H1 (cell line): ENCODE measurements at regions not wholly inside any gene's neighbourhood (a gene's known extent, or its start where the extent isn't known, plus 50 kb on each side); places are given as distances from the start of the nearest gene placed in this dataset.

Experiments
- CTCF ChIA-PET: fragments of 300-600 bp; sonication (Branson Sonifier 250); formaldehyde crosslinking; loops from one replicate; lab custom pipeline; 2021; ENCODE audit not compliant: partially characterized antibody; lab: Charles Lee
- POLR2A ChIA-PET: fragments of 300-600 bp; sonication (Branson Sonifier 250); formaldehyde crosslinking; loops from one replicate; lab custom pipeline; 2021; ENCODE audit warnings: inconsistent platforms; ENCODE audit not compliant: partially characterized antibody; lab: Charles Lee
- DNase-seq, 2 experiments: peaks; one replicate each; pipeline versions ENCODE4 v3.0.0 to v3.0.0-alpha.2; 2010 to 2022; ENCODE audit warnings: low spot score in 2 of 2, low read depth in 1 of 2, mixed read lengths in 1 of 2
- FAIRE-seq: peaks from 2 replicates; lab custom pipeline; 2011; peaks lifted over from hg19 to GRCh38; lab: Jason Lieb, UNC
- H2AFZ ChIP-seq: 2 replicates; pipeline ENCODE4 v1.8.1; 2012; ENCODE audit warnings: low read length, inconsistent platforms
- H2AK5ac ChIP-seq: 2 replicates; pipeline ENCODE4 v1.6.1; 2013; ENCODE audit warnings: low read depth, low read length
- H2BK120ac ChIP-seq: replicated peaks from 2 replicates; pipeline ENCODE3; 2013; ENCODE audit warnings: low read depth, low read length, inconsistent platforms
- H2BK12ac ChIP-seq: 2 replicates; pipeline ENCODE4 v1.6.1; 2013; ENCODE audit warnings: low read depth, low read length
- H2BK15ac ChIP-seq: 2 replicates; pipeline ENCODE4 v1.6.1; 2013; ENCODE audit warnings: low read length
- H2BK20ac ChIP-seq: 2 replicates; pipeline ENCODE4 v1.6.1; 2013; ENCODE audit warnings: low read length
- H2BK5ac ChIP-seq: 2 replicates; pipeline ENCODE4 v1.6.1; 2013; ENCODE audit warnings: low read depth, low read length
- H3K14ac ChIP-seq: 2 replicates; pipeline ENCODE4 v1.6.1; 2013; ENCODE audit warnings: inconsistent platforms; ENCODE audit not compliant: insufficient read length
- H3K18ac ChIP-seq: 2 replicates; pipeline ENCODE4 v1.6.1; 2013; ENCODE audit warnings: low read length; ENCODE audit errors: extremely low read depth
- H3K23ac ChIP-seq: 2 replicates; pipeline ENCODE4 v1.6.1; 2013; ENCODE audit warnings: inconsistent platforms; ENCODE audit not compliant: insufficient read length
- H3K23me2 ChIP-seq: 2 replicates; pipeline ENCODE4 v1.6.1; 2013; ENCODE audit warnings: low read depth, low read length
- H3K27ac ChIP-seq: 2 replicates; pipeline ENCODE4 v1.6.1; 2011; ENCODE audit warnings: low read depth, low read length, inconsistent platforms
- H3K27me3 ChIP-seq, 4 experiments: replicated peaks in 1 of 4; 1 replicate in 1 of 4; 2 replicates in 3 of 4; pipeline versions ENCODE4 v1.6.1 to v1.8.1; 2011 to 2013; ENCODE audit warnings: low read length in 3 of 4, mild to moderate bottlenecking in 3 of 4, inconsistent platforms in 2 of 4, mixed read lengths in 2 of 4, moderate library complexity in 1 of 4; ENCODE audit not compliant: control insufficient read depth in 3 of 4, insufficient read depth in 3 of 4; ENCODE audit errors: extremely low read depth in 1 of 4
- H3K36me3 ChIP-seq, 4 experiments: 2 replicates each; pipeline versions ENCODE4 v1.6.1 to v1.8.1; 2011 to 2013; ENCODE audit warnings: mild to moderate bottlenecking in 4 of 4, low read length in 3 of 4, moderate library complexity in 2 of 4, control low read depth in 1 of 4, inconsistent platforms in 1 of 4; ENCODE audit not compliant: insufficient read depth in 4 of 4, control insufficient read depth in 2 of 4
- H3K4ac ChIP-seq: replicated peaks from 2 replicates; pipeline ENCODE3; 2013; ENCODE audit warnings: low read length, low read depth, mixed read lengths, inconsistent platforms; ENCODE audit not compliant: insufficient read length
- H3K4me1 ChIP-seq, 4 experiments: replicated peaks in 1 of 4; 1 replicate in 1 of 4; 2 replicates in 3 of 4; pipeline versions ENCODE4 v1.6.1 to v1.8.1; 2011 to 2013; ENCODE audit warnings: low read length in 3 of 4, inconsistent platforms in 2 of 4, mixed read lengths in 1 of 4; ENCODE audit not compliant: insufficient read depth in 4 of 4, control insufficient read depth in 3 of 4
- H3K4me2 ChIP-seq, 2 experiments: 2 replicates each; pipeline versions ENCODE4 v1.6.1 to v1.8.1; 2011 to 2013; ENCODE audit warnings: low read depth in 2 of 2, low read length in 2 of 2, control low read depth in 1 of 2, inconsistent platforms in 1 of 2, mild to moderate bottlenecking in 1 of 2; ENCODE audit not compliant: insufficient read depth in 1 of 2
- H3K4me3 ChIP-seq, 4 experiments: fragments of 200-600, 300-600 bp in 1 of 4; sonication (generic), shearing (Covaris generic), sonication (Bioruptor Twin) in 1 of 4; 2 replicates each; pipeline versions ENCODE4 v1.5.1 to v1.8.1; 2011 to 2016; ENCODE audit warnings: low read length in 4 of 4, low read depth in 3 of 4, control low read depth in 2 of 4, inconsistent platforms in 2 of 4, mild to moderate bottlenecking in 2 of 4, mixed read lengths in 1 of 4, moderate library complexity in 1 of 4; ENCODE audit not compliant: insufficient read depth in 2 of 4; ENCODE audit errors: extremely low read depth in 1 of 4
- H3K56ac ChIP-seq: replicated peaks from 2 replicates; pipeline ENCODE3; 2013; ENCODE audit warnings: low read depth, mild to moderate bottlenecking, mixed read lengths, low read length, inconsistent platforms; ENCODE audit not compliant: insufficient read length
- H3K79me1 ChIP-seq: 2 replicates; pipeline ENCODE4 v1.6.1; 2013; ENCODE audit warnings: low read depth, low read length, control low read depth
- H3K79me2 ChIP-seq, 2 experiments: 2 replicates each; pipeline versions ENCODE4 v1.6.1 to v1.8.1; 2012 to 2013; ENCODE audit warnings: low read length in 2 of 2, mild to moderate bottlenecking in 2 of 2, inconsistent platforms in 1 of 2; ENCODE audit not compliant: insufficient read depth in 2 of 2, control insufficient read depth in 1 of 2
- H3K9ac ChIP-seq, 4 experiments: replicated peaks in 1 of 4; 1 replicate in 1 of 4; 2 replicates in 3 of 4; pipeline versions ENCODE4 v1.6.1 to v1.8.1; 2011 to 2013; ENCODE audit warnings: low read depth in 3 of 4, low read length in 3 of 4, control low read depth in 2 of 4, mild to moderate bottlenecking in 2 of 4, moderate library complexity in 2 of 4, inconsistent platforms in 1 of 4; ENCODE audit errors: extremely low read depth in 1 of 4
- H3K9me3 ChIP-seq, 2 experiments: 2 replicates each; pipeline versions ENCODE4 v1.6.1 to v1.8.1; 2012 to 2013; ENCODE audit warnings: mild to moderate bottlenecking in 2 of 2, moderate library complexity in 2 of 2, control low read depth in 1 of 2, inconsistent platforms in 1 of 2, low read depth in 1 of 2, low read length in 1 of 2, mixed read lengths in 1 of 2; ENCODE audit not compliant: insufficient read depth in 2 of 2
- H4K20me1 ChIP-seq, 2 experiments: replicated peaks in 1 of 2; 2 replicates each; pipeline versions ENCODE3 to v1.8.1; 2011 to 2013; ENCODE audit warnings: inconsistent platforms in 2 of 2, low read length in 2 of 2, mild to moderate bottlenecking in 1 of 2; ENCODE audit not compliant: insufficient read depth in 2 of 2, control insufficient read depth in 1 of 2
- H4K5ac ChIP-seq: 2 replicates; pipeline ENCODE4 v1.6.1; 2013; ENCODE audit warnings: low read length, low read depth, mixed read lengths, inconsistent platforms; ENCODE audit not compliant: insufficient read length
- H4K8ac ChIP-seq: 2 replicates; pipeline ENCODE4 v1.8.0; 2013; ENCODE audit warnings: mild to moderate bottlenecking, moderate library complexity, low read length, inconsistent platforms; ENCODE audit not compliant: insufficient read depth; ENCODE audit errors: extremely low read depth
- H4K91ac ChIP-seq: replicated peaks from 2 replicates; pipeline ENCODE3; 2013; ENCODE audit warnings: low read length, mixed read lengths, inconsistent platforms; ENCODE audit not compliant: insufficient read length
- ASH2L ChIP-seq: fragments of 200-600, 300-600 bp; sonication (generic); IDR thresholded peaks from one replicate; pipeline ENCODE4 v1.7.1; 2017; ENCODE audit warnings: low read length
- ATF3 ChIP-seq: IDR thresholded peaks from 2 replicates; pipeline ENCODE4 v1.6.1; 2011; ENCODE audit warnings: low read depth, mild to moderate bottlenecking, low read length; ENCODE audit not compliant: insufficient read depth
- BACH1 ChIP-seq: IDR thresholded peaks from 2 replicates; pipeline ENCODE4 v1.6.1; 2012; ENCODE audit warnings: low read length, improper control_type of control experiment
- CBX5 ChIP-seq: fragments of 300-800, 300-1000 bp; sonication (generic); IDR thresholded peaks from 2 replicates; pipeline ENCODE4 v1.7.1; 2016; ENCODE audit warnings: antibody characterized with exemption, low read length, low read depth
- FOSL1 ChIP-seq: IDR thresholded peaks from 2 replicates; pipeline ENCODE4 v1.6.1; 2011; ENCODE audit warnings: mild to moderate bottlenecking, low read depth, low read length, moderate library complexity; ENCODE audit not compliant: insufficient read depth
- HDAC2 ChIP-seq, 2 experiments: fragments of 300-600 bp in 1 of 2; sonication (generic) in 1 of 2; IDR thresholded peaks; 2 replicates each; pipeline ENCODE4 v1.6.1; 2011 to 2012; ENCODE audit warnings: low read depth in 2 of 2, low read length in 2 of 2, mild to moderate bottlenecking in 2 of 2, moderate library complexity in 2 of 2, borderline replicate concordance in 1 of 2, inconsistent platforms in 1 of 2
- KDM1A ChIP-seq: fragments of 200-600, 300-600 bp; sonication (generic); IDR thresholded peaks from 2 replicates; pipeline ENCODE4 v1.7.1; 2016; ENCODE audit warnings: mild to moderate bottlenecking, low read length, borderline replicate concordance
- NANOG ChIP-seq: IDR thresholded peaks from 2 replicates; pipeline ENCODE4 v1.6.1; 2011; ENCODE audit warnings: low read length, low read depth, mild to moderate bottlenecking, inconsistent platforms; ENCODE audit not compliant: insufficient read depth, poor library complexity, severe bottlenecking
- PHF8 ChIP-seq: fragments of 200-600 bp; sonication (generic); conservative IDR thresholded peaks from 2 replicates; pipeline ENCODE4 v1.7.1; 2012; ENCODE audit warnings: low read depth, mild to moderate bottlenecking, inconsistent platforms, low read length, moderate library complexity
- SP4 ChIP-seq: IDR thresholded peaks from 2 replicates; pipeline ENCODE4 v1.6.1; 2012; ENCODE audit warnings: low read length, inconsistent platforms
- TAF1 ChIP-seq: IDR thresholded peaks from 2 replicates; pipeline ENCODE4 v1.6.1; 2011; ENCODE audit warnings: mild to moderate bottlenecking, low read depth, low read length
- TBP ChIP-seq: IDR thresholded peaks from 2 replicates; pipeline ENCODE4 v1.6.1; 2011; ENCODE audit warnings: low read depth, low read length, improper control_type of control experiment
- USF2 ChIP-seq: IDR thresholded peaks from 2 replicates; pipeline ENCODE4 v1.6.1; 2011; ENCODE audit warnings: low read length, improper control_type of control experiment
- YY1 ChIP-seq: IDR thresholded peaks from 2 replicates; pipeline ENCODE4 v1.6.1; 2011; ENCODE audit warnings: low read depth, mild to moderate bottlenecking, low read length
- WGBS, 2 experiments: shearing (Covaris generic) in 1 of 2; methylation state at CpG; one replicate each; pipeline versions ENCODE4 v1.1.6 to v1.1.7; 2013 to 2015; ENCODE audit warnings: low lambda C conversion rate in 2 of 2, mixed read lengths in 2 of 2, inconsistent platforms in 1 of 2, low coverage in 1 of 2, missing lambda C conversion rate in 1 of 2; ENCODE audit not compliant: insufficient replicate concordance in 2 of 2, insufficient coverage in 1 of 2, insufficient read length in 1 of 2; ENCODE audit errors: extremely low coverage in 1 of 2, missing lambda C conversion rate in 1 of 2; 5-methylcytosine and 5-hydroxymethylcytosine counted together

- DNase-seq (no peak), FAIRE-seq (no peak)
- Histone ChIP-seq H2AFZ (peak overlapping the region; percentile 76; the same call in 1 of the 2 replicates), H2BK12ac (no peak overlapping the region), H3K56ac (no peak overlapping the region), H3K4ac (no peak overlapping the region), H3K9me3 (no peaks in the 10 kb centered on the region), H4K5ac (no peak overlapping the region), H3K14ac (no peak overlapping the region), H2BK120ac (no peak overlapping the region), H3K23me2 (no peaks in the 10 kb centered on the region), H3K9ac (no peak overlapping the region), H3K36me3 (no peaks in the 10 kb centered on the region), H2BK5ac (no peak overlapping the region), H3K23ac (no peak overlapping the region), H4K91ac (no peak overlapping the region), H3K79me2 (no peaks in the 10 kb centered on the region), H4K20me1 (no peaks in the 10 kb centered on the region), H2BK20ac (no peak overlapping the region), H3K27me3 (no peaks in the 10 kb centered on the region; a peak in 1 of 7 replicates), H3K27ac (no peak overlapping the region), H4K8ac (no peak overlapping the region), H2AK5ac (no peak overlapping the region), H3K79me1 (no peaks in the 10 kb centered on the region), H3K4me2 (no peak overlapping the region; a peak in 1 of 4 replicates), H3K4me1 (no peaks in the 10 kb centered on the region; a peak in 1 of 7 replicates), H2BK15ac (no peak overlapping the region), H3K4me3 (no peak overlapping the region), H3K18ac (no peak overlapping the region)
- WGBS, 2 experiments = 67% methylated on average over 2 of the region's 2 CpGs; no CpG with 5 or more reads in 1 of the 2 experiments
- ChIA-PET POLR2A (no interaction called here), CTCF (no interaction called here)
- no peak for TF ChIP-seq ASH2L
- TF ChIP-seq FOSL1 = no peak
- no peak for TF ChIP-seq HDAC2 (IDR thresholded peaks at IDR 0.05; ENCODE audit: borderline replicate concordance in 1 of 2, low read depth in 2 of 2, low read length in 2 of 2)
- TF ChIP-seq YY1 = no peak
- no peak for TF ChIP-seq BACH1
- no peak for TF ChIP-seq PHF8
- TF ChIP-seq ATF3 = no peak
- no peak for TF ChIP-seq NANOG
- TF ChIP-seq CBX5 = no peak
- TF ChIP-seq USF2 = no peak
- TF ChIP-seq SP4 = no peak
- no peak for TF ChIP-seq TAF1
- no peak for TF ChIP-seq TBP
- no peak for TF ChIP-seq KDM1A
Observed at GRCh38 chr4:138408758-138409157, 166.6 kb upstream of the SLC7A11 start.
